ENCODE measurements at regions not wholly inside any gene's neighbourhood (a gene's known extent, or its start where the extent isn't known, plus 50 kb on each side); places are given as distances from the start of the nearest gene placed in this dataset.

DNA sequence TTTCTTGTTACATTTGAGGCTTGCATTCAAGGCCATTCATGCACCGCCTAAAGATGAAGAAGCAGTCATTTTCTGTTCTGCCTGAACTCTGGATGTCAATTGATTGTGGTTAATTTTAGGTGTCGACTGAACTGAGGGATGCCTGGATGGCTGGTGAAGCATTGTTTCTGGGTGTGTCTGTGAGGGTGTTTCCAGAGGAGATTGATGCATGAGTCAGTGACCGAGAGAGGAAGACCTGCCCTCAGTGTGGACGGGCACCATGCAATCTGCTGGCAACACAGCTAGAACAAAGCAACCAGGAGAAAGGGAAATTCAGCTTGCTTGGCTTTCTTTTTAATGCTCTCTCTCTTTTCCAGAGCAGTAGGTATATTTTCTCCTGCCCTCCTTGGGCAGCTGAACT lies 164.1 kb upstream of the ECI2 start:
- no TSS peak for BruUV-seq (replicated peaks)
- H3K9me3 ChIP-seq (ENCODE audit: control insufficient read depth, insufficient read depth, low read depth, low read length): peaks cover 5% of the 10 kb centered on the region; the same call in 1 of the 2 replicates
- no peak overlapping the region for H3K27ac ChIP-seq (ENCODE audit: low read length)
- TF ChIP-seq, protein P1, sequence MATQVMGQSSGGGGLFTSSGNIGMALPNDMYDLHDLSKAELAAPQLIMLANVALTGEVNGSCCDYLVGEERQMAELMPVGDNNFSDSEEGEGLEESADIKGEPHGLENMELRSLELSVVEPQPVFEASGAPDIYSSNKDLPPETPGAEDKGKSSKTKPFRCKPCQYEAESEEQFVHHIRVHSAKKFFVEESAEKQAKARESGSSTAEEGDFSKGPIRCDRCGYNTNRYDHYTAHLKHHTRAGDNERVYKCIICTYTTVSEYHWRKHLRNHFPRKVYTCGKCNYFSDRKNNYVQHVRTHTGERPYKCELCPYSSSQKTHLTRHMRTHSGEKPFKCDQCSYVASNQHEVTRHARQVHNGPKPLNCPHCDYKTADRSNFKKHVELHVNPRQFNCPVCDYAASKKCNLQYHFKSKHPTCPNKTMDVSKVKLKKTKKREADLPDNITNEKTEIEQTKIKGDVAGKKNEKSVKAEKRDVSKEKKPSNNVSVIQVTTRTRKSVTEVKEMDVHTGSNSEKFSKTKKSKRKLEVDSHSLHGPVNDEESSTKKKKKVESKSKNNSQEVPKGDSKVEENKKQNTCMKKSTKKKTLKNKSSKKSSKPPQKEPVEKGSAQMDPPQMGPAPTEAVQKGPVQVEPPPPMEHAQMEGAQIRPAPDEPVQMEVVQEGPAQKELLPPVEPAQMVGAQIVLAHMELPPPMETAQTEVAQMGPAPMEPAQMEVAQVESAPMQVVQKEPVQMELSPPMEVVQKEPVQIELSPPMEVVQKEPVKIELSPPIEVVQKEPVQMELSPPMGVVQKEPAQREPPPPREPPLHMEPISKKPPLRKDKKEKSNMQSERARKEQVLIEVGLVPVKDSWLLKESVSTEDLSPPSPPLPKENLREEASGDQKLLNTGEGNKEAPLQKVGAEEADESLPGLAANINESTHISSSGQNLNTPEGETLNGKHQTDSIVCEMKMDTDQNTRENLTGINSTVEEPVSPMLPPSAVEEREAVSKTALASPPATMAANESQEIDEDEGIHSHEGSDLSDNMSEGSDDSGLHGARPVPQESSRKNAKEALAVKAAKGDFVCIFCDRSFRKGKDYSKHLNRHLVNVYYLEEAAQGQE (IDR thresholded peaks at IDR 0.05; ENCODE audit: insufficient read depth in 1 of 2, low read depth in 2 of 2, low read length in 1 of 2): no peak
- TF ChIP-seq TCF7L2 (IDR thresholded peaks at IDR 0.05; ENCODE audit: low read depth, low read length): no peak
- TF ChIP-seq, protein P2, sequence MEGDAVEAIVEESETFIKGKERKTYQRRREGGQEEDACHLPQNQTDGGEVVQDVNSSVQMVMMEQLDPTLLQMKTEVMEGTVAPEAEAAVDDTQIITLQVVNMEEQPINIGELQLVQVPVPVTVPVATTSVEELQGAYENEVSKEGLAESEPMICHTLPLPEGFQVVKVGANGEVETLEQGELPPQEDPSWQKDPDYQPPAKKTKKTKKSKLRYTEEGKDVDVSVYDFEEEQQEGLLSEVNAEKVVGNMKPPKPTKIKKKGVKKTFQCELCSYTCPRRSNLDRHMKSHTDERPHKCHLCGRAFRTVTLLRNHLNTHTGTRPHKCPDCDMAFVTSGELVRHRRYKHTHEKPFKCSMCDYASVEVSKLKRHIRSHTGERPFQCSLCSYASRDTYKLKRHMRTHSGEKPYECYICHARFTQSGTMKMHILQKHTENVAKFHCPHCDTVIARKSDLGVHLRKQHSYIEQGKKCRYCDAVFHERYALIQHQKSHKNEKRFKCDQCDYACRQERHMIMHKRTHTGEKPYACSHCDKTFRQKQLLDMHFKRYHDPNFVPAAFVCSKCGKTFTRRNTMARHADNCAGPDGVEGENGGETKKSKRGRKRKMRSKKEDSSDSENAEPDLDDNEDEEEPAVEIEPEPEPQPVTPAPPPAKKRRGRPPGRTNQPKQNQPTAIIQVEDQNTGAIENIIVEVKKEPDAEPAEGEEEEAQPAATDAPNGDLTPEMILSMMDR (IDR thresholded peaks at IDR 0.05): no peak
- TF ChIP-seq SIN3A (IDR thresholded peaks at IDR 0.05; ENCODE audit: borderline replicate concordance, insufficient read depth, low read depth, low read length): no peak
- TF ChIP-seq POLR2AphosphoS5 (IDR thresholded peaks at IDR 0.05; ENCODE audit: low read depth, low read length): no peak
- intact Hi-C loops (cut with micrococcal nuclease; ENCODE audit: unreplicated experiment) (no loop called here), in situ Hi-C loops (cut with HindIII; ENCODE audit: low pct_unique_long_range_greater_than_20kb, low sequenced_read_pairs) (no loop called here)
- H3K27me3 ChIP-seq (ENCODE audit: control insufficient read depth, insufficient read depth, low read length): no peaks in the 10 kb centered on the region
- CTCF ChIA-PET: no interaction called here
- no peak overlapping the region for H3K4me3 ChIP-seq (ENCODE audit: low read depth in 2 of 2, low read length in 2 of 2)
- H3K4me1 ChIP-seq (ENCODE audit: control insufficient read depth, insufficient read depth, low read length): no peaks in the 10 kb centered on the region
- no peak for ATAC-seq
- POLR2A ChIA-PET: no interaction called here
- H3K36me3 ChIP-seq (ENCODE audit: control insufficient read depth, insufficient read depth, low read length): no peaks in the 10 kb centered on the region
- no peak for DNase-seq (ENCODE audit: low read depth, low spot score)

DNA sequence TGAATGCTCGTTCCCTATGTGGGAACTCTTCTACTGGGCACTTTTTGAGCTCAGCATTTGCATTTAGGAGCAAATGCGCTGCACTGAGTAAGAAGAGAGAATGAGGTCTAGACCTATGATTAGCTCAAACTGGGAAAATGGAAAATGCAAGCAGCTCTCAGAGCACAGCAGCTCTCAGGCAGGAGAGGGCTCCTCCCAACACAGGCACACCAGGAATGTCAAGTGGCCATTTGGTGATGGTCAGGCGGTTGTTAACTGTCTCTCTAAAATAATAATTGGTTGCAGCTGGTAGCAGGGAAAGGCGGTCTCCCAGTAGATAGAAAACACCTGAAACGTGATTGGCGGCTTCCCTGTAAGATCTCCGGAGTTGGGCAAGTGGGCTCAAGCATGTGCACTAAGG lies 162.0 kb upstream of the ECI2 start:
- Histone ChIP-seq H3K9me3 (ENCODE audit: control insufficient read depth, insufficient read depth, low read depth, low read length) (peaks cover 5% of the 10 kb centered on the region; the same call in 1 of the 2 replicates), H3K27ac (ENCODE audit: low read length) (no peak overlapping the region), H3K4me1 (ENCODE audit: control insufficient read depth, insufficient read depth, low read length) (no peaks in the 10 kb centered on the region), H3K4me3 (ENCODE audit: low read depth in 2 of 2, low read length in 2 of 2) (no peak overlapping the region), H3K27me3 (ENCODE audit: control insufficient read depth, insufficient read depth, low read length) (no peaks in the 10 kb centered on the region), H3K36me3 (ENCODE audit: control insufficient read depth, insufficient read depth, low read length) (no peaks in the 10 kb centered on the region)
- ChIA-PET CTCF (no interaction called here), POLR2A (no interaction called here)
- DNase-seq (ENCODE audit: low read depth, low spot score) (no peak), ATAC-seq (no peak)
- TF ChIP-seq SIN3A (IDR thresholded peaks at IDR 0.05; ENCODE audit: borderline replicate concordance, insufficient read depth, low read depth, low read length) (no peak), POLR2AphosphoS5 (IDR thresholded peaks at IDR 0.05; ENCODE audit: low read depth, low read length) (no peak), TCF7L2 (IDR thresholded peaks at IDR 0.05; ENCODE audit: low read depth, low read length) (no peak)
- TF ChIP-seq, protein P1 (IDR thresholded peaks at IDR 0.05; ENCODE audit: insufficient read depth in 1 of 2, low read depth in 2 of 2, low read length in 1 of 2): no peak
- TF ChIP-seq, protein P2 (IDR thresholded peaks at IDR 0.05): no peak
- no TSS peak for BruUV-seq (replicated peaks)
- in situ Hi-C loops (cut with HindIII; ENCODE audit: low pct_unique_long_range_greater_than_20kb, low sequenced_read_pairs): no loop called here
- intact Hi-C loops (cut with micrococcal nuclease; ENCODE audit: unreplicated experiment): no loop called here

All from Panc1 (cell line).